Activated CD4-positive, alpha-beta T cell treated with anti-CD3 and anti-CD28 coated beads, Interleukin-2, amount 10 ng/mL, durations not matched to agents 24 days and 14 days (primary cell): ENCODE measurements at regions not wholly inside any gene's neighbourhood (a gene's known extent, or its start where the extent isn't known, plus 50 kb on each side); places are given as distances from the start of the nearest gene placed in this dataset.

ENCODE experiments used
- DNase-seq: peaks from one replicate; pipeline ENCODE4 v3.0.0; 2022
- H3K27ac Mint-ChIP-seq: one replicate; pipeline ENCODE4 v1.8.0; 2022; ENCODE audit warnings: mild to moderate bottlenecking, mixed read lengths
- H3K27me3 Mint-ChIP-seq: one replicate; pipeline ENCODE4 v1.8.0; 2022; ENCODE audit warnings: mixed read lengths
- H3K36me3 Mint-ChIP-seq: one replicate; pipeline ENCODE4 v1.8.0; 2022; ENCODE audit warnings: low read depth, mild to moderate bottlenecking, mixed read lengths
- H3K4me1 Mint-ChIP-seq: one replicate; pipeline ENCODE4 v1.8.0; 2021; ENCODE audit warnings: mixed read lengths
- H3K4me3 Mint-ChIP-seq: one replicate; pipeline ENCODE4 v1.8.0; 2022; ENCODE audit warnings: mild to moderate bottlenecking, moderate library complexity, mixed read lengths
- H3K9me3 Mint-ChIP-seq: one replicate; pipeline ENCODE4 v1.8.0; 2021; ENCODE audit warnings: mixed read lengths
- intact Hi-C: fragments of 100-400 bp; cut with micrococcal nuclease; formaldehyde crosslinking; loops from one replicate; pipeline ENCODE4 v1.15.1; 2023

DNA sequence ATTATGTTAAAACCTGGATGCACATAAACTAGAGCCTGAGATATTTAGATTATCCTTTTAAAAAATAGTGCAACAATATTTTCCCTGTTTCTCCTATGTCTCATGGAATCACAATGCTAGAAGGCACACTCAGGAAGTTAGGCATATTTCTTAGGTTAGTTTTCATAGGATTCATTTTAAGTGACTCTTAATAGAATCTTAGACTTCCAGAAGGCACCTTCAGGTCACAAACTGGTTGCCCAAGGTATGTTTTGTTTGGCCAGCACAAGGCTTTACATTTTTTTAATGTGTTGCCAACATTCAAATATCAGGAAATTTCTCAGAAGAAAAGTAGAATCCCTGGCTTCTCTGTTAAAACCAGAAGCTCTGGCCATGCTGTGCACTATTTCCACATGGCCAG lies 129.3 kb downstream of the LNPK start:
- Mint-ChIP-seq H3K36me3 (no peaks in the 10 kb centered on the region), H3K9me3 (no peaks in the 10 kb centered on the region), H3K27me3 (peaks cover 7% of the 10 kb centered on the region), H3K4me1 (no peaks in the 10 kb centered on the region), H3K4me3 (no peak overlapping the region), H3K27ac (no peak overlapping the region)
- intact Hi-C loops: no loop called here
- DNase-seq: no peak

DNA sequence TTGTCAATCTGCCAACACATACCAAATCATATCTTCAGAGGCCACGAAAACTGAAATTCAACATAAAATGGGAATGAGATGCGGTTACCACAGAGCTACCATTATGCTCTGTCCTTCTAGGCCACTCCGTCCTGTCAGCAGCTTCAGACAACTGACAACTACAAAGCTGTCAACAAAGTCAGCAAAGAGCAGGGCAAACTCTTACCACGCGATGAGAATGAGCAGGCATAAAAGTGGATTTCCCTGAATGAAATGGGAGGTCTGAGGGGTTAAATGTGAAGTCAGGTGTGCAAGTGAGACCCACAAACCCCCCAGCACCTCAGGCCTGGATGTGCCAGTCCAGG lies 130.1 kb downstream of the LNPK start:
- no peaks in the 10 kb centered on the region for H3K36me3 Mint-ChIP-seq
- intact Hi-C loops: no loop called here
- no peak overlapping the region for H3K4me3 Mint-ChIP-seq

DNA sequence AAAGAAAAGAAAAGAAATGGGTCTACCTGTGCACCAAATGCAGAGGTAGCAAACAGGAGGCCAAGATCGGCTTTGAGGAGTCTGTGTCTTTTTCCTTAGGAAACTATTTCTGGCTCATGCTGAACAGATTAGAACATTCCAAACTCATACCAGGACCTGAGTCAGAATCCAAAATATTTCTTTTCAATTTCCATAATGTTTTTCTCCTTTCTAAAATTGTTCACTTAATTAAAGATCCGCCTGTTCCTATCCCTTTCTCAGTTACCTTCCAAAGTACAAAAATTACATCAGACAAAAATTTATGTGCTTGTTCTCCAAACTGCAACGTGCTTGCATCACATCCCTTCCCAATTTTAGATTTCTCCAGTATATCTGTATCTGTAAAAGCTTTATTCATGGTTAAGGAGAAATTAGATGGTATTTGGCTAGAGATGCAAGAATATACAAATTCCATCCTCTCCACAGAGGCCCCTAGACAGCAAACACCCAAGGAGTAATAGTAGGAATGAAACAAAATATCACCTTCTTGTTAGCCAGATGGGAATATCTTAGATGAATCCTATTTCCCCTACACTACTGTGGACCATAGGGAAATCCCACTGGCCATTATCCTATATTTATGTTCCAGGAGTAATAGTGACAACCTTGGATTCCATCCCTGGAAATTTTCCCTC lies 130.6 kb downstream of the LNPK start:
- peaks cover 7% of the 10 kb centered on the region for H3K27me3 Mint-ChIP-seq
- no peaks in the 10 kb centered on the region for H3K9me3 Mint-ChIP-seq
- no peak overlapping the region for H3K27ac Mint-ChIP-seq
- intact Hi-C loops: no loop called here
- no peaks in the 10 kb centered on the region for H3K4me1 Mint-ChIP-seq
- DNase-seq: no peak
- H3K4me3 Mint-ChIP-seq: no peak overlapping the region
- H3K36me3 Mint-ChIP-seq: no peaks in the 10 kb centered on the region

More for the DNA sequence above, 130.1 kb downstream of the LNPK start:
- H3K4me1 Mint-ChIP-seq: no peaks in the 10 kb centered on the region
- peaks cover 7% of the 10 kb centered on the region for H3K27me3 Mint-ChIP-seq
- H3K27ac Mint-ChIP-seq: no peak overlapping the region
- H3K9me3 Mint-ChIP-seq: no peaks in the 10 kb centered on the region
- DNase-seq: no peak

DNA sequence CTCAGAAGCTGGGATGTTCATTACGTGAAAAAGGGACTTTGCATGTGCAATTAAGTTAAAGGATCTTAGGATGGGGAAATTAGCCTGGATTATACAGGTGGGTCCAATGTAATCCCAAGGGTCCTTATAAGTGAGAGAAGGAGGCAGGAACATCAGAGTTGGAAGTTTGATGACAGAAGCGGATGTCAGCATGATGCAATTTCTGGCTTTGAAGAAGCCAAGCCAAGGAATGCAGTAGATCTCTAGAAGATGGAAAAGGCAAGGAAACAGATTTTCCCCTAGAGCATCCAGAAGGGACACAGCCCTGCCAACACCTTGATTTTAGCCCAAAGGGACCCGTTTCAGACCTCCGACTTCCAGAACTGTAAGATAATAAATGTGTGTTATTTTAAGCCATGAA lies 136.4 kb downstream of the LNPK start:
- Mint-ChIP-seq H3K27me3 (peaks cover 2% of the 10 kb centered on the region), H3K36me3 (no peaks in the 10 kb centered on the region), H3K9me3 (no peaks in the 10 kb centered on the region), H3K4me1 (no peaks in the 10 kb centered on the region), H3K27ac (no peak overlapping the region), H3K4me3 (no peak overlapping the region)
- intact Hi-C loops: no loop called here
- no peak for DNase-seq

DNA sequence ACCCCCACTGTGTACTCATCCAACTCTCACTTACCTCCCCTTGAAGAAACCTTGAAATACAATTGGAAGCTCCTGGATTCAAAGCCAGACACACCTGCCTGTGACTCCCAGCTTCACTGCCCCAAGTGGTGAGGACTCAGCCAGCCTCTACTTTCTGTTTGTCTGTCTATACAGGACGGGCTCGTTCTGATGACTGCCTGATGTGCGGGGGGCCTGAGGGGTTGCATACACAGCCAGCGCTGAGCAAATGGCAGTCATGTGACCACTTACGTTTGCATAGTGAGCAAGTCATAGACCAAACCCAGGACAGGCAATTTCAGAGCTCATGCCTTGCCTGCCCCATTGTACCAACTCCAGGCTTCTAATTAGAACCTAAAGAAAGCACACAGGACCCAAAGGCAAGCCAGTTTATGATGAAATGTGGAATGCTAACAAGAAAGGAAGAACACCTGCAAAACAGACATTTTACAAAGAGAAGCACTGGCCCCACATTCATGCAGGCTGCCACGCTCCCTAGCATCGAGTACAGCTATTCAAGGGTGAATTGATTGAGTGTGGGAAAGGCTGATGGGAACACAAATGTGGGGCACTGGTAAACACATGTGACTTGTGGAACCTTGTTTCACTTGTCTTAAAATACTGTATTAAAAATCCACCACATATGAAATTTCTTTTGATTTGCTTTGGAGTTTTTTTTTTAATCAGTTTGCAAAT lies 137.8 kb downstream of the LNPK start:
- intact Hi-C loops: no loop called here
- H3K9me3 Mint-ChIP-seq: no peaks in the 10 kb centered on the region
- H3K27me3 Mint-ChIP-seq: peaks cover 2% of the 10 kb centered on the region
- H3K36me3 Mint-ChIP-seq: no peaks in the 10 kb centered on the region
- no peak overlapping the region for H3K4me3 Mint-ChIP-seq
- DNase-seq: no peak
- H3K27ac Mint-ChIP-seq: no peak overlapping the region
- H3K4me1 Mint-ChIP-seq: no peaks in the 10 kb centered on the region

DNA sequence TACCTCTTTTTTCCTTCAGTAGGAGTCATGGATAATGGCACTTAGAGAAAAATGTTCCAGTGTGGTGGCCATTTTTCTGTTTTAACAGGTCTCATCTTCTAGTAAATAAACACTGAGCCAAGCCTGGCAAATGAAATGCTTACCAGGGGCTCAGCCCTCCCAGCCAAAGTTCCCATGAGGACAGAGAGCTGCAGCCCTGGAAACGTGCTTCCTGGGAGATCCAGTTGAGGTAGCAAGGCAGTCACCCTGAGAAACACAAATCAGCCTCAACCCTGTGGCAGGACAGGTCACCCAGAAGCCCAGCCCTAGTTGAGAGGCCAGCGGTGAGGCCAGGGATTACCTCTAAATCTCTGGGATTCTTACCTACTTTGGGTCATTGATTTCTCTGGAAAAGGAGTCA lies 140.1 kb downstream of the LNPK start:
- intact Hi-C loops: no loop called here
- H3K27ac Mint-ChIP-seq: no peak overlapping the region
- no peaks in the 10 kb centered on the region for H3K4me1 Mint-ChIP-seq
- no peaks in the 10 kb centered on the region for H3K36me3 Mint-ChIP-seq
- H3K9me3 Mint-ChIP-seq: no peaks in the 10 kb centered on the region
- no peak overlapping the region for H3K4me3 Mint-ChIP-seq
- no peaks in the 10 kb centered on the region for H3K27me3 Mint-ChIP-seq
- no peak for DNase-seq

DNA sequence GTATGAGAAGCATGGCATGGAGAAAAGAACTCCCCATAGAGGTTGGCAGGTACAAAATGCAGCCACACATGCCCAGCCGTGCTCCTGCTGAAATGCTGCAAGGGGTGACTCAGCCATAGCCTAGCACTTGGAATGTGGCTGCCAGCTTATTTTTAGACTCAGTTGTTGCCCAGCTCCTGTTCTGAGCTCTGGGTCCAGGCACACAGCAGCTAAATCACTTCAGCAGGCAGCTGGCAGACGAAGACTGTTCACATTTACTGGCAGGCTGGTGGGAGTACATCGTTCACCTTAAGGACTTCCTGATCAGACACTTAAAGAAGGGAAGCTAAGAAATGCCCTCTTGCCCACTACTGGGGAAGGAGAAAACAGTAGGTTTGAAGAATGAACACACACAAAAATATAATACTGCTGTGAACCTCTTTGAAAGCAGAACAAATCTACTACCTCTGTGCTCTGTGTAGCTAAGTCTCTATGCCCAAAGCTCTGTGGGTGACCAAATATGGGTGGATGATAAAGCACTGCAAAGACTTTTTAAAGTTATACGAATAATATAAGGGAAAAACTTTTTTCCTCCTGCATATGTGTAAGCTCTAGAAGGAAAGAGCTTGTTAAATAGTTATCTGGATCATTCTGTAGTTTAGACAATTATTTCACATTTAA lies 146.1 kb downstream of the LNPK start:
- Mint-ChIP-seq H3K36me3 (no peaks in the 10 kb centered on the region), H3K27me3 (no peaks in the 10 kb centered on the region), H3K27ac (no peak overlapping the region), H3K9me3 (no peaks in the 10 kb centered on the region), H3K4me1 (no peaks in the 10 kb centered on the region), H3K4me3 (no peak overlapping the region)
- no peak for DNase-seq
- intact Hi-C loops: no loop called here

DNA sequence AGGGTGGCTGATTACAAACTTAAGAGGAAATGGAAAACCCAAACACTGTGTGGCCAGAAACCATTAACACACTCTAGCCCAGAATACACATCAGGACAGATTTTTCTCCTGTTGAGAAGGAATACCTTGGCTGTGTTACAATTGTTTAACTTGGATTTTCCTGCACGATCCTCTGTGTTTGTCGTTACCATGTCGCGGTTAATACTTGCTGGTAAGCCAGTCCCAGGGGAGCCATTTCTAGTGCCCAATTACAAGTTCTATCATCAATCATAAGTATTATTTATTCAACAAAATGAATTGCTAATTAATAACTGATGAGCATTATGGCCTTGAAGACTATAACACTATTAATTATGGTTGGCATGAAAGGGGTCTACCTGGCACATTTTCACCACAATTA lies 146.8 kb downstream of the LNPK start:
- H3K27me3 Mint-ChIP-seq: no peaks in the 10 kb centered on the region

DNA sequence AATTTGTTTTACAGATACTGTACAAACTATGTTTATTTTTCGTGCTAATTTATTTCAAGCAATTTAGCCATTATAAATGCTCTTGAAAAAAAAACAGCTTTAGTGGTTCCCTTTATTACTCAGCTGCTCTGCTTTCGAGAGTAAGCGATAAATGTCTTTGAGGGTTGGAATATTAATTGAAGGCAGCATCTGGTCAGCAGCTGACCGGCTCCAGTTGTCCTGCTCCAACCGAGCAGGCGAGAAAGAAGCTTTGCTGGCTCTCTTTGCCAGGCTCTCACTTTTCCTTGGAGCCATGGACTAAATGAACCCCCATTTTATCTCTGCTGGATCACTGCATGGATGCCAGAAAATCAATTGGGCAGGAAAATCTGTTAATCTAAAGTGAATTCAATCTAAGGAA lies 147.4 kb downstream of the LNPK start:
- no peak overlapping the region for H3K27ac Mint-ChIP-seq
- no peaks in the 10 kb centered on the region for H3K36me3 Mint-ChIP-seq
- no peak overlapping the region for H3K4me3 Mint-ChIP-seq
- intact Hi-C loops: no loop called here
- H3K9me3 Mint-ChIP-seq: no peaks in the 10 kb centered on the region
- no peaks in the 10 kb centered on the region for H3K27me3 Mint-ChIP-seq
- DNase-seq: no peak
- no peaks in the 10 kb centered on the region for H3K4me1 Mint-ChIP-seq

More for the DNA sequence above, 146.8 kb downstream of the LNPK start:
- no peaks in the 10 kb centered on the region for H3K36me3 Mint-ChIP-seq
- no peak overlapping the region for H3K4me3 Mint-ChIP-seq
- intact Hi-C loops: no loop called here
- H3K4me1 Mint-ChIP-seq: no peaks in the 10 kb centered on the region
- no peaks in the 10 kb centered on the region for H3K9me3 Mint-ChIP-seq
- no peak overlapping the region for H3K27ac Mint-ChIP-seq
- no peak for DNase-seq

DNA sequence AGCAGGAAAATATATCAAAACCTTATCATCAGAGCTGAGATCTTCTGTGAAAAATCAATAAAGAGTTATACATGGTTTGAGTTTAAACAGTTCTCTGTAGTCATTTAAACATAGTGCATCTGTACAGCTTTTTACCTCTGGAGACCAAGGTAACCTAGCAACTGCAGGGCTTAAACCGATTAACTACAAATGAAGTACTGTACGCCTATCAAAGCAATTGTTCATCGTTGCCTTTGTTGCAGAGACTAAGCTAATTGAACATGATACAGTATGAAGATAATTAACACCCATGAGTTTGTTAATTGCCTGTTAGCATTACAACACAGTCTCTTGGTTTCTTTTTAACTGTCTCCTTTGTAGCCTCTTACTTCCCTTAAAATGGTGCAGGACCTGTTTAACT lies 147.9 kb downstream of the LNPK start:
- Mint-ChIP-seq H3K36me3 (no peaks in the 10 kb centered on the region), H3K27ac (no peak overlapping the region), H3K9me3 (no peaks in the 10 kb centered on the region), H3K27me3 (no peaks in the 10 kb centered on the region), H3K4me3 (no peak overlapping the region), H3K4me1 (no peaks in the 10 kb centered on the region)
- intact Hi-C loops: no loop called here
- DNase-seq: no peak

DNA sequence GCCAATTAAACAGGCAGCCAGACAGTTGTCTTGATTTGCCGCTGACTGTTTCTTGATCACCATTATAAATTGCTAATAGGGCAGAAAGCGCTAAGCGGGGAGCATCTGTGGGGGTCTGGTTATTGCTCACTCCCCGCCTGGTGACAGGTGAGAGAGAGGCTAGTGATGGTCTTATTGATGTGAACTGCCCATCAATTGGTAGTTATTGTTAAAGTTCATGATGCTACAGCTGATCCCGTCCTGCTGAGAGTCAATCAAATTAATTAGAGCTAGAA lies 148.5 kb downstream of the LNPK start:
- Mint-ChIP-seq H3K4me1 (no peaks in the 10 kb centered on the region), H3K4me3 (no peak overlapping the region), H3K36me3 (no peaks in the 10 kb centered on the region), H3K27me3 (no peaks in the 10 kb centered on the region), H3K27ac (no peak overlapping the region), H3K9me3 (no peaks in the 10 kb centered on the region)
- no peak for DNase-seq
- intact Hi-C loops: no loop called here

DNA sequence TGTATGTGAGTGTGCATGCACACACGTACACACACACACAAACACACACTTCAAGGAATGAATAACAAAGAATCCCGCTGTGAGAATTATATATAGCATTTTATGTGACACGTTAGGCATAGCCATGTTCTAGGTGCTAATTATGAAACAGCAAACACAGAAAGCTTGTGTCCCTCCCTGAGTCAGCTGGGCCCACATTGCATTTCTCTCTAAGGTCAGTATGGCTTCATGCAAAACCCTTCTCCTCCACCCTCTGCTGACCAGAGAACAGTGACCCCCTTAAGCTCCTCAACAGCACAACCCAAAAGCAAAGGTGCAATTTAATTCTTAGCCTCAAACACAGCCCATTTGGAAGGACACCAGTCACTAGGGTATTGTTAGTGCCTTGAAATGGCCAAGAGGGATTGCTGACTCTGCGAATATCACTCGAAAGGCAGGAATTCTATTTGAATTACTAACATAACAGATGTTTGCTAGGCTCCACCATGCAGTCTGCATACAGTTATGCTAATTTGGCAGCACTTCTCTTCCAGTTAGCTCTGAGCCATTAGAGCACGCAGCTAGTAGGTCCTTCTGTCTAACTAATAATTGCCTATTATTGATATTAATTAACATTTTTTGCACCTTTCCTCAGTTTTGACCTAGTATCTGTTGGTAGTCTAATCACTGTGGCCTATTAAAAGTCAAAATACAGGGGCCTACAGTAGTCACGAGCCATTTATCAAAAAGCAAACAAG lies 149.0 kb downstream of the LNPK start:
- H3K4me3 Mint-ChIP-seq: no peak overlapping the region
- no peak for DNase-seq
- intact Hi-C loops: no loop called here
- H3K4me1 Mint-ChIP-seq: no peaks in the 10 kb centered on the region
- no peak overlapping the region for H3K27ac Mint-ChIP-seq
- no peaks in the 10 kb centered on the region for H3K9me3 Mint-ChIP-seq
- H3K36me3 Mint-ChIP-seq: no peaks in the 10 kb centered on the region
- no peaks in the 10 kb centered on the region for H3K27me3 Mint-ChIP-seq

DNA sequence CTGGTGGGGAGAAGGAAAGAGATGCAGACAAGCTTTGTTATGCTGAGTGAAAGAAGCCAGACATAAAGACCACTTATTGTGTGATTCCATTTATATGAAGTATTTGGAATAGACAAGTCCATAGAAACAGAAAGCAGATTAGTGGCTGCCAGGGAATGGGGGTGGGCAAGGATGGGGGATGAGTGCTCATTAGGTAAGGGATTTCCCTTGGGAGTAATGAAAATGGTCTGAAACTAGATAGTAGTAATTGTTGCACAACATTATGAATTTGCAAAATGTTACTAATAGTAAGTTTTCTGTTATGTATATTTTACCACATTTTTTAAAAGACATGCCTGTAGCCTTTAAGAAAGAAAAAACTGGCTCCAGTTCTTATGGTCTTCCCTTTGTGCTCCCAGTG lies 154.9 kb downstream of the LNPK start:
- Mint-ChIP-seq H3K36me3 (no peaks in the 10 kb centered on the region), H3K27ac (no peak overlapping the region), H3K4me1 (no peaks in the 10 kb centered on the region), H3K4me3 (no peak overlapping the region), H3K27me3 (peaks cover 2% of the 10 kb centered on the region), H3K9me3 (no peaks in the 10 kb centered on the region)
- DNase-seq: no peak
- intact Hi-C loops: no loop called here

DNA sequence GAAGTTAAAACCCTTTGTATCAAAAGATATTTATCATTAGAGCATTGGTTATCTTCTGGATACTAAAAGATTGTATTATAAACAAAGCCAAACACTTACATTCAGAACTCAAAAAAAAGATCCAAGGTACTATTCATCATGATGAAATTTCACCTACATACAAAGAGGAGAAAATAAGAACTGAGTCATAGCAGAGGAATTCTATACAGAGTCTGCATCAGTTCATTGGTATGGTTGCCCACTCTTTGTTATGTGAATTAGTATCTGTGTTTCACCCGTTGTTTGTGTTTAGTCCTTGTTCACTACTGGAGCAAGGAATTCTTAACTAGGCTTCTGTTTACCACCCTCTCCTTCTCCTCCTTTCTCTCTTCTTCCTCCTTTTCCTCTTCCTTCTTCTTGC lies 157.9 kb downstream of the LNPK start:
- Mint-ChIP-seq H3K4me1 (no peaks in the 10 kb centered on the region), H3K27ac (no peak overlapping the region), H3K36me3 (no peaks in the 10 kb centered on the region), H3K9me3 (no peaks in the 10 kb centered on the region), H3K4me3 (no peak overlapping the region), H3K27me3 (peaks cover 2% of the 10 kb centered on the region)
- intact Hi-C loops: no loop called here
- no peak for DNase-seq
